ENCODE measurements at regions not wholly inside any gene's neighbourhood (a gene's known extent, or its start where the extent isn't known, plus 50 kb on each side); places are given as distances from the start of the nearest gene placed in this dataset.

DNA sequence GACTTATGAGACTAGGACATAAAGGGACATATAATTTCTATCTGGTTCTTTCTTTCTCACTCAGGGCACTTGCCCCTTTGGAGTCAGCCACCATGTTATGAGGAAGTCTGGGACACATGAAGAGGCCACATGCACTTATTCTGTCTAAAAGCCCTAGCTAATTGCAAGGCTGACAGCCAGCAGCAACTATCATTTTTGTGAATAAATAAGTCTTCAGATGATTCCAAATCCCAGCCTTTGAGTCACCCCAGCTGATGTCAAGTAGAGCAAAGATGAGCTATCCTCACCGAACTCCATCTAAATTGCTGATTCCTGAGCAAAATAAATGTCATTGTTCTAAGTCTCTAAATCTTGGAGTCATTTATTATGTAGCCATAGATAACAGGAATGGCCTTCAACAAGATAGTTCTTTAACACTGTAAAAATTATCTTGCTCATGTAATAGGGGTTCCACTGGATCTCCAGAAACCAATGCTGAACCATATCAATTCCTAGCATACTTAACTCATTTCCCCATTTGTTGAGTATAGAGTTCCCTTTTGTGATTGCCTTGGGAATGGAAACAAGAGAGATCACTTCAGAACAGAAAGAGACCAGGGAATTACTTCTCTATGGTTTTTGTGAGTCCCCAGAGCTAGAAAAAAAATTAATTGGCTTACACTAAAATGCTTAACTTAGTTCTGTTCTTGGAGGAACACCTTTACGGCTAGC, 50.6 kb upstream of the FN1 start:
- Mint-ChIP-seq H3K27me3 (peaks cover 2% of the 10 kb centered on the region), H3K36me3 (ENCODE audit: low read depth) (no peaks in the 10 kb centered on the region), H3K4me3 (no peak overlapping the region), H3K27ac (no peak overlapping the region), H3K4me1 (no peaks in the 10 kb centered on the region), H3K9me3 (peaks cover 4% of the 10 kb centered on the region)
- ATAC-seq (no peak), DNase-seq (no peak)
